Breast epithelium (tissue), 3 donors: ENCODE measurements at regions not wholly inside any gene's neighbourhood (a gene's known extent, or its start where the extent isn't known, plus 50 kb on each side); places are given as distances from the start of the nearest gene placed in this dataset.
"Not testable (repeated sequence)": the region's sequence is repeated elsewhere in the genome, so short reads cannot be mapped to it uniquely, and the experiment has no call there.

ENCODE experiments used
- POLR2A ChIP-seq: fragments of 450-650 bp; IDR thresholded peaks from one replicate; pipeline ENCODE4 v1.6.1; 2016; ENCODE audit warnings: antibody characterized with exemption, mild to moderate bottlenecking, moderate library complexity
- POLR2AphosphoS5 ChIP-seq, 3 donors: sonication (generic); formaldehyde crosslinking; IDR thresholded peaks; one replicate each; pipeline ENCODE4 v1.6.1; 2017; ENCODE audit warnings: antibody characterized with exemption in 3 of 3
- TF ChIP-seq, protein P1 (sequence below), 3 donors: fragments of 450-650 bp; IDR thresholded peaks; one replicate each; pipeline ENCODE4 v1.5.1; 2016 to 2017; ENCODE audit warnings: antibody characterized with exemption in 3 of 3, mild to moderate bottlenecking in 3 of 3, moderate library complexity in 3 of 3

DNA sequence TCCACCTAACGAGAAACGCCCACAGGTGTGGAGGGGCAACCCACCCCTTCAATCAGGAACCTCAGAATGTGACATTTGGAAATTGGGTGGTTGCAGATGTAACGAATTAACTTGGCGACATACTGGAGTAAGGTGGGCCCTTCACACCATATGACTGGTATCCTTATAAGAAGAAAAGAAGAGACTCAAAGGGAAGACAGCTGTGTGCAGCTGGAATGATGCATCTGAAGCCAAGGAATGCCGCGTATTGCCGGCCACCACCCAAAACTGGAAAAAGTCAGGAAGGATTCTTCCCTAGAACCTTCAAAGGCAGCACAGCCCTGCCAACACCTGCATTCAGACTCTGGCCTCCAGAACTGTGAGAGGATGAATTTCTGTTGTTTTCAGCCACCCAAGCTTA, 270.0 kb upstream of the FRG2C start:
- TF ChIP-seq, protein P1, sequence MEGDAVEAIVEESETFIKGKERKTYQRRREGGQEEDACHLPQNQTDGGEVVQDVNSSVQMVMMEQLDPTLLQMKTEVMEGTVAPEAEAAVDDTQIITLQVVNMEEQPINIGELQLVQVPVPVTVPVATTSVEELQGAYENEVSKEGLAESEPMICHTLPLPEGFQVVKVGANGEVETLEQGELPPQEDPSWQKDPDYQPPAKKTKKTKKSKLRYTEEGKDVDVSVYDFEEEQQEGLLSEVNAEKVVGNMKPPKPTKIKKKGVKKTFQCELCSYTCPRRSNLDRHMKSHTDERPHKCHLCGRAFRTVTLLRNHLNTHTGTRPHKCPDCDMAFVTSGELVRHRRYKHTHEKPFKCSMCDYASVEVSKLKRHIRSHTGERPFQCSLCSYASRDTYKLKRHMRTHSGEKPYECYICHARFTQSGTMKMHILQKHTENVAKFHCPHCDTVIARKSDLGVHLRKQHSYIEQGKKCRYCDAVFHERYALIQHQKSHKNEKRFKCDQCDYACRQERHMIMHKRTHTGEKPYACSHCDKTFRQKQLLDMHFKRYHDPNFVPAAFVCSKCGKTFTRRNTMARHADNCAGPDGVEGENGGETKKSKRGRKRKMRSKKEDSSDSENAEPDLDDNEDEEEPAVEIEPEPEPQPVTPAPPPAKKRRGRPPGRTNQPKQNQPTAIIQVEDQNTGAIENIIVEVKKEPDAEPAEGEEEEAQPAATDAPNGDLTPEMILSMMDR (IDR thresholded peaks at IDR 0.05), result not testable (repeated sequence)
- not testable (repeated sequence) for TF ChIP-seq POLR2A; POLR2AphosphoS5 (IDR thresholded peaks at IDR 0.05)
